ENCODE measurements at regions not wholly inside any gene's neighbourhood (a gene's known extent, or its start where the extent isn't known, plus 50 kb on each side); places are given as distances from the start of the nearest gene placed in this dataset.

DNA sequence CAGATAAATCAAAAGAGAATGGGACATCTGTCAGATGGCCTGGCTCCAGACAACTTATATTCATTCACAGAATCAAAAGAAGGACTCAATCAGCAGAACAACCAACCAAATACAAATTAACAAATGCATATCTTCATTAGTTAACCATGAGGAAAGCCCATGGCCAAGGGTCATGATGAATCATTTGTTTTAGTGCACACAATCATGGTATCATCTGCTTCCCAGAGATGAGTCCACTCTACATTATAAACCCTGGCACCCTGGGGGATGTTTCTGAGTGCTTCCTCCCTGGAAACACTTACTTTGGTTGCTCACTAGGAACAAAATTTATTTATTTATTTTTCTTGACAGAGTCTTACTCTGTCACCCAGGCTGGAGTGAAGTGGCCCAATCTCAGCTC lies 453.3 kb upstream of the HS3ST1 start:
- TF ChIP-seq SP2 (CRISPR knock-in tag; IDR thresholded peaks at IDR 0.05) (no peak), HDAC6 (IDR thresholded peaks at IDR 0.05; ENCODE audit: low read depth, low read length) (no peak), NFIC (IDR thresholded peaks at IDR 0.05; ENCODE audit: low read length) (no peak), EP300 (IDR thresholded peaks at IDR 0.05; ENCODE audit: low read depth in 2 of 2, low read length in 2 of 2) (no peak), EP300 (CRISPR knock-in tag; IDR thresholded peaks at IDR 0.05; ENCODE audit: borderline replicate concordance) (no peak), MAFK (conservative IDR thresholded peaks at IDR 0.05 in 1 of 2, IDR thresholded peaks at IDR 0.05 in 1 of 2; ENCODE audit: low read length in 2 of 2) (no peak), U2AF1 (optimal IDR thresholded peaks at IDR 0.05; ENCODE audit: low read depth, low read length) (no peak)
- TF ChIP-seq, protein P1, sequence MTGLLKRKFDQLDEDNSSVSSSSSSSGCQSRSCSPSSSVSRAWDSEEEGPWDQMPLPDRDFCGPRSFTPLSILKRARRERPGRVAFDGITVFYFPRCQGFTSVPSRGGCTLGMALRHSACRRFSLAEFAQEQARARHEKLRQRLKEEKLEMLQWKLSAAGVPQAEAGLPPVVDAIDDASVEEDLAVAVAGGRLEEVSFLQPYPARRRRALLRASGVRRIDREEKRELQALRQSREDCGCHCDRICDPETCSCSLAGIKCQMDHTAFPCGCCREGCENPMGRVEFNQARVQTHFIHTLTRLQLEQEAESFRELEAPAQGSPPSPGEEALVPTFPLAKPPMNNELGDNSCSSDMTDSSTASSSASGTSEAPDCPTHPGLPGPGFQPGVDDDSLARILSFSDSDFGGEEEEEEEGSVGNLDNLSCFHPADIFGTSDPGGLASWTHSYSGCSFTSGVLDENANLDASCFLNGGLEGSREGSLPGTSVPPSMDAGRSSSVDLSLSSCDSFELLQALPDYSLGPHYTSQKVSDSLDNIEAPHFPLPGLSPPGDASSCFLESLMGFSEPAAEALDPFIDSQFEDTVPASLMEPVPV (CRISPR knock-in tag; IDR thresholded peaks at IDR 0.05): no peak
- TF ChIP-seq, protein P2, sequence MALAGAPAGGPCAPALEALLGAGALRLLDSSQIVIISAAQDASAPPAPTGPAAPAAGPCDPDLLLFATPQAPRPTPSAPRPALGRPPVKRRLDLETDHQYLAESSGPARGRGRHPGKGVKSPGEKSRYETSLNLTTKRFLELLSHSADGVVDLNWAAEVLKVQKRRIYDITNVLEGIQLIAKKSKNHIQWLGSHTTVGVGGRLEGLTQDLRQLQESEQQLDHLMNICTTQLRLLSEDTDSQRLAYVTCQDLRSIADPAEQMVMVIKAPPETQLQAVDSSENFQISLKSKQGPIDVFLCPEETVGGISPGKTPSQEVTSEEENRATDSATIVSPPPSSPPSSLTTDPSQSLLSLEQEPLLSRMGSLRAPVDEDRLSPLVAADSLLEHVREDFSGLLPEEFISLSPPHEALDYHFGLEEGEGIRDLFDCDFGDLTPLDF (CRISPR knock-in tag; IDR thresholded peaks at IDR 0.05): no peak
- TF ChIP-seq, protein P3, sequence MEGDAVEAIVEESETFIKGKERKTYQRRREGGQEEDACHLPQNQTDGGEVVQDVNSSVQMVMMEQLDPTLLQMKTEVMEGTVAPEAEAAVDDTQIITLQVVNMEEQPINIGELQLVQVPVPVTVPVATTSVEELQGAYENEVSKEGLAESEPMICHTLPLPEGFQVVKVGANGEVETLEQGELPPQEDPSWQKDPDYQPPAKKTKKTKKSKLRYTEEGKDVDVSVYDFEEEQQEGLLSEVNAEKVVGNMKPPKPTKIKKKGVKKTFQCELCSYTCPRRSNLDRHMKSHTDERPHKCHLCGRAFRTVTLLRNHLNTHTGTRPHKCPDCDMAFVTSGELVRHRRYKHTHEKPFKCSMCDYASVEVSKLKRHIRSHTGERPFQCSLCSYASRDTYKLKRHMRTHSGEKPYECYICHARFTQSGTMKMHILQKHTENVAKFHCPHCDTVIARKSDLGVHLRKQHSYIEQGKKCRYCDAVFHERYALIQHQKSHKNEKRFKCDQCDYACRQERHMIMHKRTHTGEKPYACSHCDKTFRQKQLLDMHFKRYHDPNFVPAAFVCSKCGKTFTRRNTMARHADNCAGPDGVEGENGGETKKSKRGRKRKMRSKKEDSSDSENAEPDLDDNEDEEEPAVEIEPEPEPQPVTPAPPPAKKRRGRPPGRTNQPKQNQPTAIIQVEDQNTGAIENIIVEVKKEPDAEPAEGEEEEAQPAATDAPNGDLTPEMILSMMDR (CRISPR knock-in tag; IDR thresholded peaks at IDR 0.05): no peak
- TF ChIP-seq, protein P4, sequence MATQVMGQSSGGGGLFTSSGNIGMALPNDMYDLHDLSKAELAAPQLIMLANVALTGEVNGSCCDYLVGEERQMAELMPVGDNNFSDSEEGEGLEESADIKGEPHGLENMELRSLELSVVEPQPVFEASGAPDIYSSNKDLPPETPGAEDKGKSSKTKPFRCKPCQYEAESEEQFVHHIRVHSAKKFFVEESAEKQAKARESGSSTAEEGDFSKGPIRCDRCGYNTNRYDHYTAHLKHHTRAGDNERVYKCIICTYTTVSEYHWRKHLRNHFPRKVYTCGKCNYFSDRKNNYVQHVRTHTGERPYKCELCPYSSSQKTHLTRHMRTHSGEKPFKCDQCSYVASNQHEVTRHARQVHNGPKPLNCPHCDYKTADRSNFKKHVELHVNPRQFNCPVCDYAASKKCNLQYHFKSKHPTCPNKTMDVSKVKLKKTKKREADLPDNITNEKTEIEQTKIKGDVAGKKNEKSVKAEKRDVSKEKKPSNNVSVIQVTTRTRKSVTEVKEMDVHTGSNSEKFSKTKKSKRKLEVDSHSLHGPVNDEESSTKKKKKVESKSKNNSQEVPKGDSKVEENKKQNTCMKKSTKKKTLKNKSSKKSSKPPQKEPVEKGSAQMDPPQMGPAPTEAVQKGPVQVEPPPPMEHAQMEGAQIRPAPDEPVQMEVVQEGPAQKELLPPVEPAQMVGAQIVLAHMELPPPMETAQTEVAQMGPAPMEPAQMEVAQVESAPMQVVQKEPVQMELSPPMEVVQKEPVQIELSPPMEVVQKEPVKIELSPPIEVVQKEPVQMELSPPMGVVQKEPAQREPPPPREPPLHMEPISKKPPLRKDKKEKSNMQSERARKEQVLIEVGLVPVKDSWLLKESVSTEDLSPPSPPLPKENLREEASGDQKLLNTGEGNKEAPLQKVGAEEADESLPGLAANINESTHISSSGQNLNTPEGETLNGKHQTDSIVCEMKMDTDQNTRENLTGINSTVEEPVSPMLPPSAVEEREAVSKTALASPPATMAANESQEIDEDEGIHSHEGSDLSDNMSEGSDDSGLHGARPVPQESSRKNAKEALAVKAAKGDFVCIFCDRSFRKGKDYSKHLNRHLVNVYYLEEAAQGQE (IDR thresholded peaks at IDR 0.05; ENCODE audit: borderline replicate concordance in 1 of 2, low read depth in 1 of 2, low read length in 2 of 2): no peak
- TF ChIP-seq, protein P5, sequence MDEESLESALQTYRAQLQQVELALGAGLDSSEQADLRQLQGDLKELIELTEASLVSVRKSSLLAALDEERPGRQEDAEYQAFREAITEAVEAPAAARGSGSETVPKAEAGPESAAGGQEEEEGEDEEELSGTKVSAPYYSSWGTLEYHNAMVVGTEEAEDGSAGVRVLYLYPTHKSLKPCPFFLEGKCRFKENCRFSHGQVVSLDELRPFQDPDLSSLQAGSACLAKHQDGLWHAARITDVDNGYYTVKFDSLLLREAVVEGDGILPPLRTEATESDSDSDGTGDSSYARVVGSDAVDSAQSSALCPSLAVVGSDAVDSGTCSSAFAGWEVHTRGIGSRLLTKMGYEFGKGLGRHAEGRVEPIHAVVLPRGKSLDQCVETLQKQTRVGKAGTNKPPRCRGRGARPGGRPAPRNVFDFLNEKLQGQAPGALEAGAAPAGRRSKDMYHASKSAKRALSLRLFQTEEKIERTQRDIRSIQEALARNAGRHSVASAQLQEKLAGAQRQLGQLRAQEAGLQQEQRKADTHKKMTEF (CRISPR knock-in tag; IDR thresholded peaks at IDR 0.05): no peak

Measured in HepG2 (cell line).